ENCODE measurements at regions not wholly inside any gene's neighbourhood (a gene's known extent, or its start where the extent isn't known, plus 50 kb on each side); places are given as distances from the start of the nearest gene placed in this dataset.

GRCh38 chr11:80331694-80332093 lies 890.9 kb upstream of the TENM4 start:
- TF ChIP-seq, protein P1, sequence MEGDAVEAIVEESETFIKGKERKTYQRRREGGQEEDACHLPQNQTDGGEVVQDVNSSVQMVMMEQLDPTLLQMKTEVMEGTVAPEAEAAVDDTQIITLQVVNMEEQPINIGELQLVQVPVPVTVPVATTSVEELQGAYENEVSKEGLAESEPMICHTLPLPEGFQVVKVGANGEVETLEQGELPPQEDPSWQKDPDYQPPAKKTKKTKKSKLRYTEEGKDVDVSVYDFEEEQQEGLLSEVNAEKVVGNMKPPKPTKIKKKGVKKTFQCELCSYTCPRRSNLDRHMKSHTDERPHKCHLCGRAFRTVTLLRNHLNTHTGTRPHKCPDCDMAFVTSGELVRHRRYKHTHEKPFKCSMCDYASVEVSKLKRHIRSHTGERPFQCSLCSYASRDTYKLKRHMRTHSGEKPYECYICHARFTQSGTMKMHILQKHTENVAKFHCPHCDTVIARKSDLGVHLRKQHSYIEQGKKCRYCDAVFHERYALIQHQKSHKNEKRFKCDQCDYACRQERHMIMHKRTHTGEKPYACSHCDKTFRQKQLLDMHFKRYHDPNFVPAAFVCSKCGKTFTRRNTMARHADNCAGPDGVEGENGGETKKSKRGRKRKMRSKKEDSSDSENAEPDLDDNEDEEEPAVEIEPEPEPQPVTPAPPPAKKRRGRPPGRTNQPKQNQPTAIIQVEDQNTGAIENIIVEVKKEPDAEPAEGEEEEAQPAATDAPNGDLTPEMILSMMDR (IDR thresholded peaks at IDR 0.05): no peak
- TF ChIP-seq EP300 (IDR thresholded peaks at IDR 0.05): no peak
- TF ChIP-seq POLR2A (IDR thresholded peaks at IDR 0.05): no peak
- no peak for TF ChIP-seq POLR2AphosphoS5 (IDR thresholded peaks at IDR 0.05)
